Cardiac muscle cell (in vitro differentiated cells and primary cell): ENCODE measurements at regions not wholly inside any gene's neighbourhood (a gene's known extent, or its start where the extent isn't known, plus 50 kb on each side); places are given as distances from the start of the nearest gene placed in this dataset.

Experiments
- DNase-seq, 2 donors: peaks; one replicate each; pipeline versions ENCODE4 v3.0.0 to v3.0.0-alpha.2; 2010 to 2017; ENCODE audit warnings: low read depth in 1 of 2, low spot score in 1 of 2
- H3K27ac ChIP-seq: fragments of 200-600 bp; sonication (generic); 2 replicates; pipeline ENCODE4 v1.5.1; 2016
- H3K27me3 ChIP-seq: fragments of 200-600 bp; sonication (generic); 2 replicates; pipeline ENCODE4 v1.6.0; 2016; ENCODE audit warnings: control low read depth
- H3K36me3 ChIP-seq: fragments of 200-600 bp; sonication (generic); 2 replicates; pipeline ENCODE4 v1.5.1; 2016; ENCODE audit warnings: control low read depth
- H3K4me1 ChIP-seq: fragments of 200-600 bp; sonication (generic); 2 replicates; pipeline ENCODE4 v1.8.1; 2017; ENCODE audit warnings: low read depth, mild to moderate bottlenecking, mixed run types
- H3K4me3 ChIP-seq: fragments of 200-600 bp; sonication (generic); 2 replicates; pipeline ENCODE4 v1.5.1; 2016; ENCODE audit warnings: mild to moderate bottlenecking
- H3K9me3 ChIP-seq: fragments of 200-600 bp; sonication (generic); 2 replicates; pipeline ENCODE4 v1.5.1; 2017; ENCODE audit warnings: low read depth, mild to moderate bottlenecking, control low read depth
- CTCF ChIP-seq: IDR thresholded peaks from 2 replicates; pipeline ENCODE4 v1.5.1; 2012; ENCODE audit warnings: low read depth, mild to moderate bottlenecking, low read length

- H3K36me3 ChIP-seq = no peaks in the 10 kb centered on the region
- no peak for TF ChIP-seq CTCF
- H3K27ac ChIP-seq = no peak overlapping the region
- no peaks in the 10 kb centered on the region for H3K9me3 ChIP-seq
- no peaks in the 10 kb centered on the region for H3K4me1 ChIP-seq
- H3K27me3 ChIP-seq = no peaks in the 10 kb centered on the region
- DNase-seq = peak in 1 of 2 donors; percentile 33
- no peak overlapping the region for H3K4me3 ChIP-seq
Observed at GRCh38 chr5:158140120-158140731, 281.3 kb upstream of the CLINT1 start.

DNA sequence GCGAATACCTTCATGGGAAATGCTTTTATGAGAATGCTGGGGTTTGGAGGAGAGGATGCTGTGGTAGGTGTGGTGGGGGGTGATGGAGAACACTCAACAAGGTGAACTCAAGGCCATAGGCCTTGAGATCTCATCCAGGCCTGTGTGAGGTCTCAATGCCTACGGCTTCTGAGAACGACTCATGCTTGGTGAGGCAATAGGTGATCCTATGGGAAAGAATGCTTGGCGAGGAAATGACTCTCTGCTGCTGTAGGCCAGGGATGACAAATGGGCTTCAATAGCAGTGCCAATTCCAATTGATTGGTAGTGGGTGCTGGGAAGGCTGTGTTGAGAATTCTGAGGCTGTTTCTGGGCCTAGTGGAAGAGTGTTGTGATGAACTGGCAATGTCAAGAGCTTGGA, 280.2 kb upstream of the CLINT1 start:
- peak in 1 of 2 donors; percentile 14 for DNase-seq
- H3K36me3 ChIP-seq = no peaks in the 10 kb centered on the region
- TF ChIP-seq CTCF = no peak
- H3K27ac ChIP-seq = no peak overlapping the region
- H3K27me3 ChIP-seq = no peaks in the 10 kb centered on the region
- no peaks in the 10 kb centered on the region for H3K9me3 ChIP-seq
- H3K4me3 ChIP-seq = no peak overlapping the region
- no peaks in the 10 kb centered on the region for H3K4me1 ChIP-seq

DNA sequence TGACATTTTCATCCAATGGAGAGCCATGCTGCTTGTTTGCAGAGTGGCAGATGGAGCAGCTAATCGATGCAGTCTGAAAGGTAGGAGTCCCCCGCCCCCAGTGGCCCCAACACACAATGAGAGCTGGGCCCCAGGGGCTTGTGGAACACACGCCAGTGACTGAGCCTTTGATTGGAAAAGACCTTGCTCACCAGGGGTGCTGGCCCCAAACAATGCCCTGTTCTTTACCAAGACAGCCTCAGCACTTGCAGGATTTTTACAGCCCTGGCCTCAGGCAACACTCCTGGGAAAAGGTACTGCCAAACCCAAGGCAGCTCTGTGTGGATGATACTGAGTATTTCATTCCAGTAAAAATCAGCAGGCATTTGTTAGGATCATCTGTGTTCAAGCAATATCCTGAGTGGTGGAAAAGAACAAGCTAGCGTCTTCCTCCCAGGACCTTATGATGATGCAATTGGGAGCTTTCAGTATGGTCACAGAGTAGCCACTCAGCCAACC, 276.8 kb upstream of the CLINT1 start:
- no peaks in the 10 kb centered on the region for H3K9me3 ChIP-seq
- no peak overlapping the region for H3K4me3 ChIP-seq
- no peaks in the 10 kb centered on the region for H3K36me3 ChIP-seq
- H3K27me3 ChIP-seq = no peaks in the 10 kb centered on the region
- TF ChIP-seq CTCF = no peak
- H3K27ac ChIP-seq = no peak overlapping the region
- H3K4me1 ChIP-seq = no peaks in the 10 kb centered on the region
- no peak for DNase-seq

DNA sequence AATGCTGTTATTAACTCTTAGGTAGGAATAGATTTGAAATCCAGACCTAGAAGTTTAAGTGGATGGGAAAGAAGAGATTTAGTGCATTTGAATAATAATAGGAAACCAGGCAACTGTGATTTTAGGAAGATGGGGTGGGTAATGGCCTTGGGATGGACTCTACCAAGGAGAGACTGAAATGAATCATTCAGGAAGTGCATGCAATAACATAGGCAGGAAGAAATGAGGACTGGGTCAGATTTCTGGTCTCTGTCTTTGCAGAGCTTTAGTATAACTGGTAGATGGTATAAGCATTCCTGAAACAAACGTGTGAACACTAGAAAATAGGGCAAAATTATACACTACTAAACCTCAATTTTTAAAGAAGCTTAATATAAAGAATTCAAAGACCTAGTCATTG, 274.4 kb upstream of the CLINT1 start:
- Histone ChIP-seq H3K27ac (no peak overlapping the region), H3K4me1 (no peaks in the 10 kb centered on the region), H3K9me3 (no peaks in the 10 kb centered on the region), H3K4me3 (no peak overlapping the region), H3K36me3 (no peaks in the 10 kb centered on the region), H3K27me3 (no peaks in the 10 kb centered on the region)
- DNase-seq = no peak
- no peak for TF ChIP-seq CTCF

DNA sequence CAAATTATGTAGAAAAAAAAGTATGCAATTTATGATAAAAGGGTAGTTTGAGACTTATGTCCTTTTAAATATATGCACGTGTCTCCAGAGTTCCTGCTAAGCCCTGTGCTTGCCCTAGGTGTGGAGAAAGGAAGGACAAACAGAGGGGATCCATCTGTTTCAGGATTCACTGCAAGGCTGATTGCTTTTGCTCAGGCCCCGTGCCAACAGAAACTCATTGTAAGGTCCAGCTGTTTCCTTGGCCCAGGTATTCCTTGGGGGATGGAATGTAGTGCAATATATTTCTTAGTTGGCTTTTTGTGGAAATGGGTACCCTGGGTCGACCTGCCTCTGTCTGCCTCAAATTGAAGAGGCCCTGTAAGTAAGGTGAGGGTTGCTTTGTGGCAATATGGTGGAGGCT, 268.6 kb upstream of the CLINT1 start:
- H3K27ac ChIP-seq = no peak overlapping the region

More for the DNA sequence above, 268.6 kb upstream of the CLINT1 start:
- no peaks in the 10 kb centered on the region for H3K4me1 ChIP-seq
- no peak for DNase-seq
- no peaks in the 10 kb centered on the region for H3K9me3 ChIP-seq
- TF ChIP-seq CTCF = no peak
- H3K27me3 ChIP-seq = no peaks in the 10 kb centered on the region
- H3K36me3 ChIP-seq = no peaks in the 10 kb centered on the region
- no peak overlapping the region for H3K4me3 ChIP-seq
